GM12873 (cell line): ENCODE measurements at regions not wholly inside any gene's neighbourhood (a gene's known extent, or its start where the extent isn't known, plus 50 kb on each side); places are given as distances from the start of the nearest gene placed in this dataset.

Experiments used
- CTCF ChIP-seq: IDR thresholded peaks from 2 replicates; pipeline ENCODE4 v1.5.1; 2012; ENCODE audit warnings: low read depth, mild to moderate bottlenecking, moderate library complexity, low read length, control low read depth; ENCODE audit not compliant: insufficient read depth; ENCODE audit errors: missing control alignments

GRCh38 chr18:41576643-41577042, 378.4 kb upstream of the PIK3C3 start:
- TF ChIP-seq CTCF, result no peak

- no peak for TF ChIP-seq CTCF
Measured at GRCh38 chr18:41569867-41570266, 385.2 kb upstream of the PIK3C3 start.

GRCh38 chr18:41561961-41562360, 393.1 kb upstream of the PIK3C3 start:
- no peak for TF ChIP-seq CTCF

- TF ChIP-seq CTCF, result no peak
Measured at GRCh38 chr18:41558715-41559114, 396.3 kb upstream of the PIK3C3 start.

- TF ChIP-seq CTCF, result no peak
Measured at GRCh38 chr18:41553716-41554115, 401.3 kb upstream of the PIK3C3 start.

- no peak for TF ChIP-seq CTCF
Measured at GRCh38 chr18:41548521-41549260, 406.3 kb upstream of the PIK3C3 start.

GRCh38 chr18:41545091-41545888, 409.7 kb upstream of the PIK3C3 start:
- TF ChIP-seq CTCF, result no peak
